HG03469 (cell line): ENCODE measurements at regions not wholly inside any gene's neighbourhood (a gene's known extent, or its start where the extent isn't known, plus 50 kb on each side); places are given as distances from the start of the nearest gene placed in this dataset.
"Not testable (repeated sequence)": the region's sequence is repeated elsewhere in the genome, so short reads cannot be mapped to it uniquely, and the experiment has no call there.

Experiments
- ATAC-seq: cut with Tn5 transposase; IDR thresholded peaks from one replicate; pipeline ENCODE4 v1.9.1; 2021; ENCODE audit warnings: mild to moderate bottlenecking, moderate library complexity, moderate number of reproducible peaks; ENCODE audit not compliant: unreplicated experiment

- ATAC-seq: no peak
These were observed 137.9 kb upstream of the BASP1 start for GRCh38 chr5:17079562-17079961.

DNA sequence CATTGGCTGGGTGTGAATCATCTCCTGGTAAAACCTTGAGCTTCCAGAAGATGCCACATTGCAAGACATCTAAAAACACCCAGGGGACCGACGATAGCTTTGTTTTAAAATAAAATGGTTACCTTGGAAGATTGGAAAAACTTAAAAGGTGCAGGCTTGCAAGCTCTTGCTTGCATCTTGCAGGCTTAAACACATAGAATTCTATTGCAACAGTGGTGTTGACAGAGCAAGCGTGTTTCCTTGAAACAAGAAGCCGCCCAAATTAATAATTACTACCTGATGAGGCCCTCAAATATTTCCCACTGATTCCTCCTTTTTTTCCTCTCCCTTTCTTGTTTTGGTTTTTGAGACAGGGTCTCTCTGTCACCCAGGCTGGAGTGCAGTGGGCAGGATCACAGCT is 137.1 kb upstream of the BASP1 start:
- no peak for ATAC-seq

DNA sequence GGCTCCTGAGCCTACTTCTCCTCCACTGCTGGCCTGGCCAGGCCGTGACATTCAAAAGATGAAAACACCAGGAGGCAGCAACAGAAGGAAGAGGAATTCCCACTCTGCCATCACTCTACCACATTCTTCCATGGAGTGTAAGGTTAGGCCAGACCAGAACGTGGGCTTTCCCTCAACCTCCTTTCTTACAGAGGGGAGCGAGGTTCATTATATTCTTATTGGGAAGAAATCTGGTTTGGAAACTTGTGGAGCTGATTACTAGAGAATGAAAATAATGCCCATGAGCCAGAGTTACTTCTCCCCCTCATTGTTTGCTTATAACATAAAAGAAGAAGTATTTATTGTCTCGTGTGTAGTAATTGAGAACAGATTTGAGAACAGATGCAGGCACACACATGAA is 136.3 kb upstream of the BASP1 start:
- no peak for ATAC-seq

- not testable (repeated sequence) for ATAC-seq
These were observed 134.2 kb upstream of the BASP1 start for GRCh38 chr5:17083276-17083675.

DNA sequence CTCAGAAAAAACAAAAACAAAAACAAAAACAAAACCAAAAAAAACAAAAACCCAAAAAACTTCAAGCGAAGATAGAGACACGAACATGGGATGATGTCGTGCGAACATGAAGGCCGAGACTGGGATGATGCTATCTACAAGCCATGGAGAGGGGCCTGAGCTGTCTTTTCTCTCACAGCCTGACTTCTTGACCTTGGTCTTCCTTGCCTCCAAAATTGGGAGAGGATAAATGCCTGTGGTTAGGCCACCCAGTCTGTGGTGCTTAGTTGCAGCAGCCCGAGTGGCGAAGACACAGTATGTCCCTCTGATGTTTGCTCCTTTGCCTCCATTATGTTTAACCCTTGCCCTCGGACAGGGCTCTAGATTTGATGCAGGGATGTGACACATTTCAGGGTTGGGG is 130.4 kb upstream of the BASP1 start:
- no peak for ATAC-seq

DNA sequence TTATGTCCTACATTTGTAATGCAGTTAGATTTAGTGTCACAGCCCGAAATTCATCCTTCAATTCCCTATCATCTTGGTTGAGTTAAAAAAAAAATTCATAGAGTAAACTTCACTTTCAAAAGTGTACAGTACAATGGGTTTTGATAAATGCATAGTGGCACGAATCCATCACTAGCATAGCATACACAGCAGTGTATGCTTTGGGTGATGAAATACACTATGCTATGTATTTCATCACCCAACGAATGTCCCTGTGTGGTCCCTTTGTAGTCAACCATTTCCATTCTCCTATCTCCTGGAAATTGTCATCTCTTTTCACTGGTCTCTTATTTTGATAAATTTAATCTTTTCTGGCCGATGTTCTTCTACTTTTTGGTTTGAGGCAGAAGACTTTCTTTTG is 129.4 kb upstream of the BASP1 start:
- no peak for ATAC-seq

- ATAC-seq: no peak
These were observed 128.4 kb upstream of the BASP1 start for GRCh38 chr5:17089001-17089400.

DNA sequence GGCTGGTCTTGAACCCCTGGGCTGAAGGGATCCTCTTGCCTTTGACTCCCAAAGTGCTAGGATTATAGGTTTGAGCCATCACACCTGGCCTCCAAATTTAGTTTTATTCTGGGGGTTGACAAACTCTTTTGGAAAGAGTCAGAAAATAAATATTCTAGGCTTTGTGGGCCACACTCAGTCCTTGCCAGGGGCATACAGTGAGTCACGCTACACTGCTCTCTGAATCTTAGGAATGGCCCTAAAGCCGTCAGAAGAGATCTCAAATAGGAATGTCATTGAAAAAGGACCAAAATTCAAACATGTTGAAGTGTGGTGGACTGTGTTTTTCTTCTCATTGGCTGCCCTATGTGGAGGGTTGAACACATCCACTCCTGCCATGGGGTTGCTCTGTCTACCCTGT is 127.7 kb upstream of the BASP1 start:
- ATAC-seq: no peak

DNA sequence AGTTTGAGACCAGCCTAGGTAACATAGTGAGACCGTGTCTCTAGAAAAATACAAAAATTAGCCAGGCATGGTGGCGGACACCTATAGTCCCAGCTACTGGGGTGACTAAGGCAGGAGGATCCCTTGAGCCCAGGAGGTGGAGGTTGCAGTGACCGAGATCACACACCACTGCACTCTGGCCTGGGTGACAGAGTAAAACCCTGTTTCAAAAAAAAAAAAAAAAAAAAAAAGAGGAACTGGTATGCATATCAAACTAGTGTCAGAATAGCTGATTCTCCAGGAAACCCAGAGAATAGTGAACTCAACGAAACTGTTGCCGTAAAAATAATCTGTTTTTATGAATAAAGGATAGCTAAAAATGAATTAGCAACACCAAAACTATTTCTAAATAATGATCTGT is 126.6 kb upstream of the BASP1 start:
- ATAC-seq: no peak

- no peak for ATAC-seq
These were observed 122.6 kb upstream of the BASP1 start for GRCh38 chr5:17094830-17095229.

DNA sequence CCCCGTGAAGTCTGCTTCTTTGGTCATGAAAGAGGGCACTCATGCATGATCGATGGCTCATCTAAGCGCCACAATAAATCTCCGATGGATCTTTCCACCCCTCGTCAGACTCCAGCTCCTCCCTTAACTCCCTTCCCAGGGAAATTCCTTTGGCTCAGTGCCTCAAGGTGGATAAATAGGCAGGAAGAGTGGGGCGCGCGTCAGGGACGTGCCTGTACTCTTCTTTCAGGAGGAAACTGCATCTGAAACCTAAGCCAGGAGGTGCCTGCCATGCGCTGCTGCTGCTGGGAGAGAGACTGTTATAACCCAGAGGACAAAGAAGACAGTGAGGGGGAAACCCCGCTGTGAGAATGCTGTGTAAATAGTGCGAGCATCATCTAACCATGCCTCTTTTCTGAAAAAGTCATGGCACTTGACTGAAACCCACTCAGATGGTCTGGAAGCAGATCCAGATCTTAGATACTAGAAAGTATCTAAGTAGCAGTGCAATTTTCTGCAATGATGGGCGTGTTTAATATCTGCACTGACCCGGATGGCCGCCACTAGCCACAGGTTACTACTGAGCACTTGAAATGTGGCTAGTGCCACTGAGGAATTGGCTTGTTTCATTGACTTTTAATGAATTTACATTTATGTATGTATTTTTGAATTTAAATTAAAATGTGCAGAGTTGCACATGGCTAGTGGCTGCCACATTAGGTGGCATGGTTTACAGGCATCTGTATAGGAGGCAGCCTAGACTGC is 120.3 kb upstream of the BASP1 start:
- no peak for ATAC-seq

GRCh38 chr5:17099946-17100345 is 117.5 kb upstream of the BASP1 start:
- no peak for ATAC-seq

DNA sequence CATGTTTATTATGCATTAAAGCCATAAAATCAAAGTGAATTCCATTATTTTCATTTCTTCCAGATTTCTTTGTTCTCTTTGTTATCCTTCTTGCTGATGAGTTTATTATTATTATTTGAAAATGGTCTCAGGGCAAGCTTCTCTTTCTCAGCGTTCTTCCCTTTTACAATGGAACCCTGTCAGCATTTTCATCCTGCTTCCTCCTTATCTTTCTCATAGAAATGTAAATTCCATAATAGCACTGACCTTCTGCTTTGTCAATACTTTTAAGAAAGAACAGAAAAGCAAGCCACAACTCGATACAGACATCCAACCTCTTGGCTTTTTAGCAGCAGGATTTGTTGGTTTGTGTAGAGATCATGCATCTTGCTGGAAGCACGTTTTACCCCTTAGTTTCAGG is 114.0 kb upstream of the BASP1 start:
- ATAC-seq: no peak

DNA sequence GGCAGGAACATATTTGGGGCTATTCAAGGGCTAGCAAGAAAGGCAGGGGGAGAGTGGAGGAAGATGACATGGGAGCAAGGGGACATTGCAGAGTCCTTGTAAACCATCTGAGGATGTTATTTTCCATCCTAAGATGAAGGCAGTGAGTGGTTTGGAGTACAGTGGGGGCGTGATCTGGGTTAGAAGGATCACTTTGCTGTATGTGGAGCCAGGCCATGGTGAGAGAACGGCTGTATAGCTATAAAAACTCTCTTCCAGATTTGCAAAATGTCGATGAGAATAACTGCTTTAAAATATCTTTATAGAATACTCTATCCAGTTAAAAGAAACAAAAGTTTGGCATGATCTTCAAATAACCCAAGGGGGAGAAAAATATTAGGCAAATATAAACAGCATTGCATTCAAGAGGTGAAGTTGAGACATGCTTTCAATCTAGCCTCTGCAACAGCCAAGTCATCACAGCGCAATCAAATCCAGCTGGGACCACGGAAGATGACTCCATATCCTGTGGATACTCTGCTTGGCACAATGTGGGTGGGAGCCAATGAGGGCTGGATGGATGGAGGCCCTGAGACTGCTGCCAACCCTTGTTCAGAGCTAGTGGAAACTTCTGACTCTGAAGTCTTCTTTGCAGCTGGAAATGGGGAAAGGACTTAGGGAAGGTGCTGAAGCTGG is 111.5 kb upstream of the BASP1 start:
- ATAC-seq: no peak

DNA sequence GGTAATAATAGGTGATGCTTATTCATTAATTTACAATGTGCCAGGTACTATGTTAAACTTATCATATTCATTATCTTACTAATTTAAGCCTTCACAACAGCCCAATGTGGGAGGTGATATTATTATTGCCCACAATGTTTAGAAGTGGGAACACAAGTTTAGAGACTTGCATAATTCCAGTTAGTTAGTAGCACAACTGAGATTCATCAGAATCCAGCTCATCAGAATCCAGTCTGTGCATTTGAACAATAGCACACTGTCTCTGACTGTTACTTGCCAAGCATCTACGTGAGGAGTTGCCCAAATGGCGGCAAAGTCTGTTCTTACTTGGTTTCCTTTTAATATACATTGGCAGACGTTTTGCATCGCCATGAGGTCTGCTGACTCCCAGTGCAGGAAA is 110.9 kb upstream of the BASP1 start:
- ATAC-seq: no peak

GRCh38 chr5:17112091-17112716 is 105.2 kb upstream of the BASP1 start:
- not testable (repeated sequence) for ATAC-seq

DNA sequence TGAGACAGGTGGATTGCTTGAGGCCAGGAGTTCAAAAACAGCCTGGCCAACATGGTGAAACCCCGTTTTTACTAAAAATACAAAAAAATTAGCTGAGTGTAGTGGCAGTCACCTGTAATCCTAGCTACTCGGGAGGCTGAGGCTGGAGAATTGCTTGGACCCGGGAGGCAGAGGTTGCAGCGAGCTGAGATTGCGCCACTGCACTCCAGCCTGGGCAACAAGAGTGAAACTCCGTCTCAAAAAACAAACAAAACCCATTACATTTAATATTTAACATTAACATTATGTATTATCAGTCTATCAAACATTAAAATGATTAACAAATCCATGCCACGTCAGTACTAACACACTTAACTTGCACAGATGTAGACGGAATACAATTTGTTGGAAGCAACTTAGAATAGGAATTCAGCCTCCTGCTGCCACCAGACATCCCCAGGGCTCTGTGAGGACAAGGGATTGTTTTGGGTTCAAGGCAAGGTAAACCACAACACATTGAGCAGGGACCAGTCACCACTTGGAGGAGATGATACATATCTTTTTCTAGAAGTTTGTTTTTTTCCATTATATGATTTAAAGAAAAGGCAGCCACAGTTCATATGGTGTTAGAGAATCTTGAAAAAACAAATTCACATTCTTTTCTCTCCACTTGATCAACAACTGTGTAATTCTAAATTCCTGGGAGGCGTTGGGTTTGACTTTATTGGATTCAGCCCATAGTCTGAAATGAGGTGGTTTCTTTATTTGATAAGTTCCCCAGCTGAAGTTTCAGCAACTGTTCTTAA is 104.1 kb upstream of the BASP1 start:
- no peak for ATAC-seq

- ATAC-seq: no peak
These were observed 103.2 kb upstream of the BASP1 start for GRCh38 chr5:17114233-17114632.

GRCh38 chr5:17114715-17115599 is 102.5 kb upstream of the BASP1 start:
- ATAC-seq: no peak

- no peak for ATAC-seq
These were observed 101.6 kb upstream of the BASP1 start for GRCh38 chr5:17115855-17116254.
